ENCODE measurements at regions not wholly inside any gene's neighbourhood (a gene's known extent, or its start where the extent isn't known, plus 50 kb on each side); places are given as distances from the start of the nearest gene placed in this dataset.

- no peak overlapping the region for H3K4me3 ChIP-seq
- H3K27ac ChIP-seq: no peak overlapping the region
- no peaks in the 10 kb centered on the region for H3K9me3 ChIP-seq
- TF ChIP-seq, protein P1, sequence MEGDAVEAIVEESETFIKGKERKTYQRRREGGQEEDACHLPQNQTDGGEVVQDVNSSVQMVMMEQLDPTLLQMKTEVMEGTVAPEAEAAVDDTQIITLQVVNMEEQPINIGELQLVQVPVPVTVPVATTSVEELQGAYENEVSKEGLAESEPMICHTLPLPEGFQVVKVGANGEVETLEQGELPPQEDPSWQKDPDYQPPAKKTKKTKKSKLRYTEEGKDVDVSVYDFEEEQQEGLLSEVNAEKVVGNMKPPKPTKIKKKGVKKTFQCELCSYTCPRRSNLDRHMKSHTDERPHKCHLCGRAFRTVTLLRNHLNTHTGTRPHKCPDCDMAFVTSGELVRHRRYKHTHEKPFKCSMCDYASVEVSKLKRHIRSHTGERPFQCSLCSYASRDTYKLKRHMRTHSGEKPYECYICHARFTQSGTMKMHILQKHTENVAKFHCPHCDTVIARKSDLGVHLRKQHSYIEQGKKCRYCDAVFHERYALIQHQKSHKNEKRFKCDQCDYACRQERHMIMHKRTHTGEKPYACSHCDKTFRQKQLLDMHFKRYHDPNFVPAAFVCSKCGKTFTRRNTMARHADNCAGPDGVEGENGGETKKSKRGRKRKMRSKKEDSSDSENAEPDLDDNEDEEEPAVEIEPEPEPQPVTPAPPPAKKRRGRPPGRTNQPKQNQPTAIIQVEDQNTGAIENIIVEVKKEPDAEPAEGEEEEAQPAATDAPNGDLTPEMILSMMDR (IDR thresholded peaks at IDR 0.05): no peak
- H3K27me3 ChIP-seq: no peaks in the 10 kb centered on the region
- H3K36me3 ChIP-seq: no peaks in the 10 kb centered on the region
- no peak for DNase-seq (ENCODE audit: low spot score)
- H3K4me1 ChIP-seq: no peaks in the 10 kb centered on the region
These were observed 321.0 kb upstream of the TLE4 start for GRCh38 chr9:79250806-79251205.

GRCh38 chr9:79254900-79255650, 316.7 kb upstream of the TLE4 start:
- no peaks in the 10 kb centered on the region for H3K36me3 ChIP-seq
- H3K27ac ChIP-seq: no peak overlapping the region
- H3K4me3 ChIP-seq: no peak overlapping the region
- no peaks in the 10 kb centered on the region for H3K27me3 ChIP-seq
- H3K4me1 ChIP-seq: no peaks in the 10 kb centered on the region
- TF ChIP-seq, protein P1 (IDR thresholded peaks at IDR 0.05): no peak
- no peak for DNase-seq (ENCODE audit: low spot score)
- H3K9me3 ChIP-seq: no peaks in the 10 kb centered on the region

GRCh38 chr9:79255651-79256260, 316.0 kb upstream of the TLE4 start:
- DNase-seq (ENCODE audit: low spot score): no peak
- H3K9me3 ChIP-seq: no peaks in the 10 kb centered on the region
- no peaks in the 10 kb centered on the region for H3K36me3 ChIP-seq
- no peak overlapping the region for H3K4me3 ChIP-seq
- no peaks in the 10 kb centered on the region for H3K27me3 ChIP-seq
- no peaks in the 10 kb centered on the region for H3K4me1 ChIP-seq
- no peak overlapping the region for H3K27ac ChIP-seq
- TF ChIP-seq, protein P1 (IDR thresholded peaks at IDR 0.05): no peak

GRCh38 chr9:79256691-79257213, 315.0 kb upstream of the TLE4 start:
- H3K9me3 ChIP-seq: no peaks in the 10 kb centered on the region
- TF ChIP-seq, protein P1 (IDR thresholded peaks at IDR 0.05): no peak
- H3K4me3 ChIP-seq: no peak overlapping the region
- no peaks in the 10 kb centered on the region for H3K27me3 ChIP-seq
- DNase-seq (ENCODE audit: low spot score): no peak
- no peak overlapping the region for H3K27ac ChIP-seq
- H3K36me3 ChIP-seq: no peaks in the 10 kb centered on the region
- no peaks in the 10 kb centered on the region for H3K4me1 ChIP-seq

GRCh38 chr9:79257228-79257781, 314.5 kb upstream of the TLE4 start:
- no peak for DNase-seq (ENCODE audit: low spot score)

More at GRCh38 chr9:79257228-79257781, 314.5 kb upstream of the TLE4 start:
- Histone ChIP-seq H3K9me3 (no peaks in the 10 kb centered on the region), H3K27ac (no peak overlapping the region), H3K27me3 (no peaks in the 10 kb centered on the region), H3K4me1 (no peaks in the 10 kb centered on the region), H3K4me3 (no peak overlapping the region), H3K36me3 (no peaks in the 10 kb centered on the region)
- TF ChIP-seq, protein P1 (IDR thresholded peaks at IDR 0.05): no peak
